ENCODE measurements at regions not wholly inside any gene's neighbourhood (a gene's known extent, or its start where the extent isn't known, plus 50 kb on each side); places are given as distances from the start of the nearest gene placed in this dataset.

DNA sequence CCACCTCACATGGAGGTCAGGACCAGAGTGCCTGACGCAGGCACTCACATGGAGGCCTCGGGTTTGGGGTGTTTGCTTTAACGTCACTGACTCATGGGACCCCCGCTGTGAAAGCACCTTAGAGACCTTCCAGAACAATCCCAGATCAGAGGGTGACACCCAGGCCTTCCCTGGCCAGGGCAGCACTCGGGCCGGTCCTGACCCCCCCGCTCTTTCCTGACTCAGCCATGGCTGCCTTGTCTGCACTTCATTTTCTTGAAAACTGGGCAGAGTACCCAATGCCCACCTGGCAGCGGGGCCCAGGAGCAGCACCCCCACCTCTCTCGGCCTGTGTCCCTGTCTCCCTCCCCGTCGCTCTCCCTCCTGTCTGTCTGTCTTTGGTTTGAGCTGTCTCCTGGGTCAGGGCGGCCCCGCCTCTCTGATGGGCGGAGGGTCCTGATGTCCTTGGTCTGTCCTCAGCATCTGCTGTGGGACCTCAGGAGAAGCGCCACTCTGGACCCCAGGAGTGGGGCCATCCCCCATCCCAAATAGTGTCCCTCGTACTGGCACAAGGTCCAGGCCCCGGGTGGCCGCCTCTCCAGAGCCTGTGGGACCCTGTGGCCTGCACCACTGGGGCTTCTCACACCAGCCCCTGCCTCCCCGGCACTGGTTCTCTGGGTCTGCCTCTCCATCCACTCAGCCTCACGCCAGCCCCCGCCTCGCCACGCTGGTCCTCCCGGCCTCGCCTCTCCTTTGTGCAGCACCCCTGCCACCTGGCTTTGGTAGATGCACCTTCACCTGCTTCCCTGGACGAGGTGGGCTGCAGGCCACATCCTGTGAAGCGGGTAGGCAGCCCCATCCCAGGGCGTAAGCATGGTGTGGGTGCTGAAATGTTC, 55.9 kb upstream of the ZNF469 start:
- Histone ChIP-seq H3K36me3 (no peaks in the 10 kb centered on the region), H3K27me3 (no peaks in the 10 kb centered on the region), H3K9me3 (no peaks in the 10 kb centered on the region), H3K27ac (no peak overlapping the region), H3K4me3 (no peak overlapping the region), H3K4me1 (no peaks in the 10 kb centered on the region)
- TF ChIP-seq POLR2A (IDR thresholded peaks at IDR 0.05): no peak
- TF ChIP-seq, protein P1, sequence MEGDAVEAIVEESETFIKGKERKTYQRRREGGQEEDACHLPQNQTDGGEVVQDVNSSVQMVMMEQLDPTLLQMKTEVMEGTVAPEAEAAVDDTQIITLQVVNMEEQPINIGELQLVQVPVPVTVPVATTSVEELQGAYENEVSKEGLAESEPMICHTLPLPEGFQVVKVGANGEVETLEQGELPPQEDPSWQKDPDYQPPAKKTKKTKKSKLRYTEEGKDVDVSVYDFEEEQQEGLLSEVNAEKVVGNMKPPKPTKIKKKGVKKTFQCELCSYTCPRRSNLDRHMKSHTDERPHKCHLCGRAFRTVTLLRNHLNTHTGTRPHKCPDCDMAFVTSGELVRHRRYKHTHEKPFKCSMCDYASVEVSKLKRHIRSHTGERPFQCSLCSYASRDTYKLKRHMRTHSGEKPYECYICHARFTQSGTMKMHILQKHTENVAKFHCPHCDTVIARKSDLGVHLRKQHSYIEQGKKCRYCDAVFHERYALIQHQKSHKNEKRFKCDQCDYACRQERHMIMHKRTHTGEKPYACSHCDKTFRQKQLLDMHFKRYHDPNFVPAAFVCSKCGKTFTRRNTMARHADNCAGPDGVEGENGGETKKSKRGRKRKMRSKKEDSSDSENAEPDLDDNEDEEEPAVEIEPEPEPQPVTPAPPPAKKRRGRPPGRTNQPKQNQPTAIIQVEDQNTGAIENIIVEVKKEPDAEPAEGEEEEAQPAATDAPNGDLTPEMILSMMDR (IDR thresholded peaks at IDR 0.05 in 4 of 5, conservative IDR thresholded peaks at IDR 0.05 in 1 of 5): no peak
- in situ Hi-C loops (cut with MboI; ENCODE audit: low sequenced_read_pairs in 4 of 4) (no loop called here), intact Hi-C loops (cut with DNase I; ENCODE audit: low total_unique reads) (no loop called here)
- no peak for DNase-seq
- ATAC-seq: no peak

DNA sequence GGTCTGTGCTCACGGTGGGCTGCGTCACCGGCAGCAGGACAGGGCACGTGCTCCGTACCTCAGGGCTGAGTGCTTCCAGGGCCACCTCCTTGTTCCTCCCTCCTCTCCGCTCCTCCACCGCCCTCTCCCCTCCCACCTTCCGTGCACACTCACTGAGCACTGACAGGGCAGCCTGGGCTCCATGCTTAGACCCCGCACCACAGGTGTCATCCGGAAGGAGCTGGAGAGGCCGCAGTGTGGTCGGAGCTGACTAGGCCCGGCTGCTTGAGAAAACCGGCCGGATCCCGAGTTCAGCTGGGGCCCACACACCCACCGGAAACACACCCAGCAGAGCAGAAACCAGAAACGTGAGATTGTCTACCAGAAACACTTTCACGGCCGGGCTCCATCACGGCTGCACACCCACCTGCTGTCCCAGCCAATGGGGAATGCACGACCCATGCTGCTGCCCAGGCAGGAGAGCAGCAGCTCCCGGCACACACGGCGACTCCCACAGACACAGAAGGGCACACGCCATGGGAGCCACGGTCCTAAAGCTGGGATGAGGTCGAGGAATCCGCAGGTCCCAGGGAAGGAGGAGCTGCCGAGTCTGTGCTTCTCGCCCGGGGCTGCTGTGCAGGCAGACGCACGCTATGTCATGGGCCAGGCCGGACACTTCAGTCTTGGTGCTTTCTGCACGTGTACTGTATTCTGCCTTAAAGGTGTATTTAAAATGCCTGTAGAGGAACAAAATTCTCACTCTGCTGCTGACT, 55.0 kb upstream of the ZNF469 start:
- Histone ChIP-seq H3K27me3 (no peaks in the 10 kb centered on the region), H3K27ac (no peak overlapping the region), H3K4me3 (no peak overlapping the region), H3K9me3 (no peaks in the 10 kb centered on the region), H3K4me1 (peaks cover 6% of the 10 kb centered on the region in 2 donors), H3K36me3 (no peaks in the 10 kb centered on the region)
- intact Hi-C loops (cut with DNase I; ENCODE audit: low total_unique reads): no loop called here
- TF ChIP-seq, protein P1 (IDR thresholded peaks at IDR 0.05 in 4 of 5, conservative IDR thresholded peaks at IDR 0.05 in 1 of 5): no peak
- no peak for TF ChIP-seq POLR2A (IDR thresholded peaks at IDR 0.05)
- ATAC-seq: no peak
- in situ Hi-C loops (cut with MboI; ENCODE audit: low sequenced_read_pairs in 4 of 4): no loop called here
- DNase-seq: no peak

DNA sequence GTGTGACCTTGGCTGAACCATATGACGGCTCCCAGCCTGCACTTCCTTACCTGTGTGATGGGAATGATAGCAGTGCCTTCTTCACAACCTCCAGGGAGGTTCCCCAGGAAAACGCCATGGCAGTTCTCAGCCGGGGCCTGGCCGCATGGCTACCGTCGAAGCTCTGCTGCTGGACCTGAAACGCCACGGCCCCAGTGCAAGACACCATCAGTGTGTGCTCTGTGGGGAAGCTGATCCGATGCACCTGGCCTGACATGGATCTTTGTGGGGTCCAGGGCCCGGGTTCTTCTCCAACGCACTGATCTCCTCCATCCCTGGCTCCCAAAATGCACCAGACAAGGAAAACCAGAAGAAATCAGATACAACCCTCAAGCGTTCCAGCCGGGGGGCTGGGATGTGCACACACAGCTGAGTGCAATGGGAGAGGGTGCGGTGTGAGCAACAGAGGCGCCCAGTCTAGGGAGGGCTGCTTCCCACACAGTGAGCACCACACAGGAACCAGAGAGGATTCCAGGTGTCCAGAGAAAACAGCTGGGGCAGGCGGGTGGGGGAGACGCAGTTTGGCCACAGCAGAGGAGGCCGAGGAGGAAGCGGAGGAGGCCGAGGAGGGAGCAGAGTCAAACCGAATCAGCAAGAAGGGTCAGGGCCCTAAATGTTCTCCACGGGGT, 54.3 kb upstream of the ZNF469 start:
- Histone ChIP-seq H3K4me1 (peaks cover 6 to 9% of the 10 kb centered on the region in 2 donors), H3K27me3 (no peaks in the 10 kb centered on the region), H3K27ac (no peak overlapping the region), H3K36me3 (no peaks in the 10 kb centered on the region), H3K4me3 (no peak overlapping the region), H3K9me3 (no peaks in the 10 kb centered on the region)
- TF ChIP-seq, protein P1 (IDR thresholded peaks at IDR 0.05 in 4 of 5, conservative IDR thresholded peaks at IDR 0.05 in 1 of 5): no peak
- TF ChIP-seq POLR2A (IDR thresholded peaks at IDR 0.05): no peak
- in situ Hi-C loops (cut with MboI; ENCODE audit: low sequenced_read_pairs in 4 of 4) (no loop called here), intact Hi-C loops (cut with DNase I; ENCODE audit: low total_unique reads) (no loop called here)
- DNase-seq (no peak), ATAC-seq (no peak)

DNA sequence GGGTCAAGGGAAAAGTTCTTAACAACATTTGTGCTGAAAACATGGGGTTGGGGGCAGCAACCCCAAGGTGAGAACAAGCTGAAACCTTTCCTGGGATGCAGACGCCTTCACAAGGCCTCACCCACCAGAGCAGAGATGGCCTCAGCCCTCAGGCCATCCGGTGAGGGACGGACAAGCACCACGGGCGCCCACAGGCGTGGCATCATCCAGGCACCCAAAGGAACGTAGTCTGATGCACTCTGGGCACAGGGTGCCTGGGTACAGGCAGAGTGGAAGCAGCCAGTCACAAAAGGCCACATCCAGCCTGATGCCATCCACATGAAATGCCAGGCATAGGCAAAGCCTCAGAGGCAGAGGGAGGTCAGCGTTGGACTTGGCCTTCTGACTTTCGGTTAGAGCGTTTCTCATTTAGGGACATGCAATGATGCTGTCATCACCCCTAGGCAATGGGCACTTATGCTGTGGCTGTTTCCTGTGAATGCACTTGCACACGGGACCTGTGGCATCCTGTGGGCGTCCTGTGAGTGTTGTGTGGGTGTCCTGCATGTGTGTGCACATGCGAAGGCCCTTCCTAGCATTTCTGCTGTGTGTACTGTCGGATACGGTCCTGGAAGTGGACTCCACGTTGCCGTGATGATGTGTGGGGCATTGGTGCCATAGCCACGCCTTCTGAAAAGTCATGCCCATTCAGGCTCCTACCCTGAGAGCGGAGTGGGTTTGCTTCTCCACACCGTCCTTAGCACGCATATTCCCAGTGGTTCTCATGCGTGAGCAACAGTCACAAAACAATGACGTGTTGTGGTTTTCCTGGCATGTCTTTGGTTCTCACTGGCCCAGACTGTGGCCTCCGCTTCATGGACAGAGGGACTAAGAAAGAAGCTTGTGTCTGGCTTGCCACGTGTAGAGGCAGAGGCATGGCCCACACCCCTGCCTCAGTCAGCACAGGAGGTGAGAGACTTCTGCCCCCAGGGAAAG, 52.7 kb upstream of the ZNF469 start:
- no peak overlapping the region for H3K27ac ChIP-seq
- no peaks in the 10 kb centered on the region for H3K9me3 ChIP-seq
- no peaks in the 10 kb centered on the region for H3K36me3 ChIP-seq
- TF ChIP-seq, protein P1 (IDR thresholded peaks at IDR 0.05 in 4 of 5, conservative IDR thresholded peaks at IDR 0.05 in 1 of 5): no peak
- no peak for TF ChIP-seq POLR2A (IDR thresholded peaks at IDR 0.05)
- ATAC-seq (no peak), DNase-seq (no peak)
- no peak overlapping the region for H3K4me3 ChIP-seq
- peaks cover 6 to 9% of the 10 kb centered on the region in 2 donors for H3K4me1 ChIP-seq
- in situ Hi-C loops (cut with MboI; ENCODE audit: low sequenced_read_pairs in 4 of 4): no loop called here
- intact Hi-C loops (cut with DNase I; ENCODE audit: low total_unique reads): no loop called here
- H3K27me3 ChIP-seq: peaks cover 0 to 5% (median 0%) of the 10 kb centered on the region in 3 donors

Data from gastrocnemius medialis (tissue), 4 donors.